Mammary epithelial cell (primary cell): ENCODE measurements at regions not wholly inside any gene's neighbourhood (a gene's known extent, or its start where the extent isn't known, plus 50 kb on each side); places are given as distances from the start of the nearest gene placed in this dataset.

ENCODE experiments used
- EZH2 ChIP-seq: IDR thresholded peaks from 2 replicates; pipeline ENCODE4 v1.6.1; 2012; ENCODE audit warnings: low read length, inconsistent platforms, borderline replicate concordance
- TF ChIP-seq, protein P1 (sequence below), 2 donors: IDR thresholded peaks in 1 of 2; conservative IDR thresholded peaks in 1 of 2; 2 replicates each; pipeline ENCODE4 v1.5.1; 2011 to 2012; ENCODE audit warnings: inconsistent platforms in 2 of 2, low read length in 2 of 2, mild to moderate bottlenecking in 2 of 2, control low read depth in 1 of 2, low read depth in 1 of 2; ENCODE audit not compliant: insufficient read depth in 1 of 2; ENCODE audit errors: extremely low read depth in 1 of 2

DNA sequence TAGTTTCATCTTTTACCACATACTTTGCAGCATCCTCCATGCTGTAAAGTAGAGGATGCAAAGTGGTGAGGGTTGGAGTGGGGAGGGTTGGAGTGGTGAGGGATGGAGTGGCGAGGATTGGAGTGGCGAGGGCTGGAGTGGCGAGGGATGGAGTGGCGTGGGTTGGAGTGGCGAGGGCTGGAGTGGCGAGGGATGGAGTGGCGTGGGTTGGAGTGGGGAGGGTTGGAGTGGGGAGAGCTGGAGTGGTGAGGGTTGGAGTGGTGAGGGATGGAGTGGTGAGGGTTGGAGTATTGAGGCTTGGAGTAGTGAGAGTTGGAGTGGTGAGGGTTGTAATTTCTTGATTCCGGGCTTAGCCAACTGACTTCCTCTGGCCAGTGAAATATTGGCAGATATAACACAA lies 618.3 kb downstream of the MRPL39 start:
- no peak for TF ChIP-seq EZH2
- TF ChIP-seq, protein P1, sequence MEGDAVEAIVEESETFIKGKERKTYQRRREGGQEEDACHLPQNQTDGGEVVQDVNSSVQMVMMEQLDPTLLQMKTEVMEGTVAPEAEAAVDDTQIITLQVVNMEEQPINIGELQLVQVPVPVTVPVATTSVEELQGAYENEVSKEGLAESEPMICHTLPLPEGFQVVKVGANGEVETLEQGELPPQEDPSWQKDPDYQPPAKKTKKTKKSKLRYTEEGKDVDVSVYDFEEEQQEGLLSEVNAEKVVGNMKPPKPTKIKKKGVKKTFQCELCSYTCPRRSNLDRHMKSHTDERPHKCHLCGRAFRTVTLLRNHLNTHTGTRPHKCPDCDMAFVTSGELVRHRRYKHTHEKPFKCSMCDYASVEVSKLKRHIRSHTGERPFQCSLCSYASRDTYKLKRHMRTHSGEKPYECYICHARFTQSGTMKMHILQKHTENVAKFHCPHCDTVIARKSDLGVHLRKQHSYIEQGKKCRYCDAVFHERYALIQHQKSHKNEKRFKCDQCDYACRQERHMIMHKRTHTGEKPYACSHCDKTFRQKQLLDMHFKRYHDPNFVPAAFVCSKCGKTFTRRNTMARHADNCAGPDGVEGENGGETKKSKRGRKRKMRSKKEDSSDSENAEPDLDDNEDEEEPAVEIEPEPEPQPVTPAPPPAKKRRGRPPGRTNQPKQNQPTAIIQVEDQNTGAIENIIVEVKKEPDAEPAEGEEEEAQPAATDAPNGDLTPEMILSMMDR (conservative IDR thresholded peaks at IDR 0.05 in 1 of 2, IDR thresholded peaks at IDR 0.05 in 1 of 2; ENCODE audit: extremely low read depth in 1 of 2, insufficient read depth in 1 of 2, low read depth in 1 of 2, low read length in 2 of 2): no peak
